HEK293T (cell line): ENCODE measurements at regions not wholly inside any gene's neighbourhood (a gene's known extent, or its start where the extent isn't known, plus 50 kb on each side); places are given as distances from the start of the nearest gene placed in this dataset.

ENCODE experiments used
- ARNT ChIP-seq: fragments of 450-650 bp; IDR thresholded peaks from 2 replicates; pipeline ENCODE4 v1.6.1; 2017; ENCODE audit warnings: mild to moderate bottlenecking
- ELF4 ChIP-seq: fragments of 450-650 bp; IDR thresholded peaks from 2 replicates; pipeline ENCODE4 v1.6.1; 2017; ENCODE audit warnings: antibody characterized with exemption
- L3MBTL2 ChIP-seq: fragments of 450-650 bp; conservative IDR thresholded peaks from 2 replicates; pipeline ENCODE4 v1.6.1; 2016; ENCODE audit warnings: mild to moderate bottlenecking
- SP1 ChIP-seq: fragments of 450-650 bp; IDR thresholded peaks from 2 replicates; pipeline ENCODE4 v1.6.1; 2017
- SUZ12 ChIP-seq: fragments of 450-650 bp; IDR thresholded peaks from 2 replicates; pipeline ENCODE4 v1.6.1; 2016; ENCODE audit warnings: mild to moderate bottlenecking

- TF ChIP-seq SP1, result no peak
- TF ChIP-seq ELF4, result no peak
- no peak for TF ChIP-seq SUZ12
- TF ChIP-seq L3MBTL2, result no peak
- TF ChIP-seq ARNT, result no peak
Measured at GRCh38 chr15:39075311-39075710, 505.6 kb upstream of the THBS1 start.
